Effector CD8-positive, alpha-beta T cell (primary cell): ENCODE measurements at regions not wholly inside any gene's neighbourhood (a gene's known extent, or its start where the extent isn't known, plus 50 kb on each side); places are given as distances from the start of the nearest gene placed in this dataset.
"Not testable (repeated sequence)": the region's sequence is repeated elsewhere in the genome, so short reads cannot be mapped to it uniquely, and the experiment has no call there.

Source experiments
- DNase-seq: peaks from one replicate; lab custom pipeline; 2025; lab: John Stamatoyannopoulos, UW

DNA sequence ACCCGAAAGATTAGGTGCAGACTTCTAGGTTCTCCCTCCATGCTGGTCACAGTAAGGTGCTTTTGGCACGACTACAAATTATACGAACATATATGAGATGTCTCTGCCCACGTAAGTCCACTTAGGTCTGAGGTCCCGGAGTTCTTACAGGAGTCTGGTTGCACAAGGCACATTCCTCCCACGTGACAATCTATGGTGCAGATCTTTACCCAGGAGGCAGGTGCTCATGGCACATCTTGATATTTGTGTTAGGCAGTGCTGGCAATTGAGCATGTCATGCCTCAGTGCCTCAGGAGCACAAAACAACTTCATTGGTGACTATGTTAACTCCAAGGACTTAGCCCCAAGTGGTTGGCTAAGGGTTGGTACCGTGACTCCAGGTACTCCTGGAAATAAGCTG lies 92.0 kb upstream of the AMN1 start:
- no peak for DNase-seq

DNA sequence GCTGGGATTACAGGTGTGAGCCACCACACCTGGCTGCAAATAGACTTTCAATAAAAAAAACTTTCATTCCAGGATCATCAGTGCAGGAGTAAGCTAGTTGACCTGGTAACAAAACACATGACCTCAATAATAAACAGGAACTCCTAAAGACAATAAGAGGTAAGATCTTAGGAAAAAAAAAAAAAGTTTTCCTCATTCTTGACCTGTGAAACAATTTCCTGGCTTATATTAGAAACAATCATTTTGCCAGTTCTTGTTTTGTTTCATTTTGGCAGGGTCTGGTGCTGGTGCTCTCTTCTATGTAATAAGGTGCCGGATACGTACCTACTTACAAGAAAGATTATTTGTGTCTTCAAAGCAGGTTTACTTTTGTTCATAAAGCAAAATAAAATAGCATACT lies 90.6 kb upstream of the AMN1 start:
- no peak for DNase-seq

DNA sequence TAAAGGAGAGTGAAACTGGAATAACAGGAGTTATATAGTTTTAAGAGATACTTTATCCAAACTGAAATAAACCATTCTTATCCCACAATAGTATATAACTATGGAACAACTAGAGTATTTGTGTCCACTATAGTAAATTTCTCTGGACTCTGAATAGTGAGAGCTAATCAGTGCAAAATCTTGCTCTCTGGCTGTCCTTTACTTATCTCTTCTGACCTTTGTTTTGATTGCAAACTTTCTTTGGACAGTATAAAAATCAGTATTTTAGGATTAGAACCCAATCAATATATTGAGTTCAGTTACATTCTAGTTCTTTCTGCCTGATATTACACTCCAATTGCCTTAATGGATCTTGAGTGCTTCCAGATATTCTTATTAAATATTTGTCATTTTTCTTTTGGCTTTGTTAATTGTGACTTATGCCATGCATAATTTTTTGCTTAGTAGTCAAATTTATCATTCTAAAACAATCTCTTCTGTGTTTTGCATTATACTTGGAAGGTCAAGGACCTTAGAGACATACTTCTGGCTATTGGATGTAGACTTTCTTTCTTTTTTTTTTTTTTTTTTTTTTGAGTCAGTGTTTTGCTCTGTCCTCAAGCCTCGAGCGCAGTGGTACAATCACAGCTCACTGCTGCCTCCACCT lies 89.9 kb upstream of the AMN1 start:
- DNase-seq, result no peak

DNA sequence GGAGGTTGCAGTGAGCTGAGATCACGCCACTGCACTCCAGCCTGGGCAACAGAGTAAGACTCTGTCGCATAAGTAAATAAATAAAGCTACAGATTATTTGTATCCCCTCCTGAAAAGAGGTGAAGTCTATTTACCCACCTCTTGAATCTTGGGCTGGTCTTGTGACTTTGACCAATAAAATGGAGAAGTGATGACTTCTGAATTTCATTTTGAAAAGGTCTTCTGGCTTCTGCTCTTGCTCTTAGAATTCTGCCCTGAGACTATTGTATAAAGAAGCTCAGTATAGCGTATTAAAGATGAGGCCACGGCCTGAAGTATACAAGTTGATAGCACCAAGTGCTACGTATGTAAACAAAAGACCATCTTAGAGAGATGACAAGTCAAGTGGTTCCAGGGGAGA lies 88.3 kb upstream of the AMN1 start:
- DNase-seq, result no peak

DNA sequence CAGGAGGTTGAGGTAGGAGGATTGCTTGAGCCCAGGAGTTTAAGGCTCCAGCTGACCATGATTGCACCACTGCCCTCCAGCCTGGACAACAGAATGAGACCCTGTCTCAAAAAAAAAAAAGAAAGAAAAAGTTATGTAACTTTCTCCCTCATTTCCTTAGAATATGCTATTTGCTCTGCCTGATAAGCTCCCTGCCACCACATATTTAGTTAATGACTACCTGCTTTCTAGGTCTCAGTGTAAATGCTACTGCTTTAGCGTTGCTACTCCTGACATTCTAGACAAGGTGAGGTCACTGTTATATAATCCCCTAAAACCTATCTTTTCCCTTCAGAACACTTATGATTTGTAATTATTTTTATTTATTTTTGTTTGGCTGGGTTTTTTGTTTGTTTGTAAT lies 86.3 kb upstream of the AMN1 start:
- no peak for DNase-seq

DNA sequence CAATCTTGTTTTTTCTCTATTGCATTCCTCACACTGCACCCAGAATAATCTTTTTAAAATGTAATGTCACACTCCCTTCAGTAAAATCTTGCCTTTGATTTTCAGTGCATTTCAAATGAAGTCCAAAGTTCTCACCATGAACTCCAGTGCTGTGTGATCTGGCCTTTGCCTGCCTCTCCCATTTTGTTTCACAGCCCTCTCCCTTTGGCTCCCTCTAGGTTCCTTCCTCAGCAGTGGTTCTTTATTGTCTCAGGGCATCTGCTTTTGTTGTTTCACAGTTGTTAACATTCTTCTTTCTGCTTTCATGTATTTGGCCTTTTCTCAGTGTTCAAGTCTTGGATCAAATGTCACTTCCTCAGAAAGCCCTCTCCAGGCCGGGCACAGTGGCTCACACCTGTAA lies 84.5 kb upstream of the AMN1 start:
- DNase-seq, result no peak

DNA sequence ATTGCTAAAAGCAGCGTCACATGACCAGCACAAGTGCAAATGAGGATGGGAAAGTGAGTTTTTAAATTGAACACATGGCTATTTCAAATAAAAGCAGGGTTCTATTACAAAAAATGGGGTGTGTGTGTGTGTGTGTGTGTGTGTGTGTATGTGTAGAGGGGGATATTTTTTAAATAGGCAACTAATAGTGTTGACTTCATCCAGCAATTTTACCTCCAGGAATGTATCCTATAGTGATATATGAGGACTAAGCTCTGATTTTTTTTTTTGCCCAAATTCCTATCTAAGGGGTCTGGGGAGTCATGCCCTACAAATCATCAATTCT lies 78.9 kb upstream of the AMN1 start:
- no peak for DNase-seq

DNA sequence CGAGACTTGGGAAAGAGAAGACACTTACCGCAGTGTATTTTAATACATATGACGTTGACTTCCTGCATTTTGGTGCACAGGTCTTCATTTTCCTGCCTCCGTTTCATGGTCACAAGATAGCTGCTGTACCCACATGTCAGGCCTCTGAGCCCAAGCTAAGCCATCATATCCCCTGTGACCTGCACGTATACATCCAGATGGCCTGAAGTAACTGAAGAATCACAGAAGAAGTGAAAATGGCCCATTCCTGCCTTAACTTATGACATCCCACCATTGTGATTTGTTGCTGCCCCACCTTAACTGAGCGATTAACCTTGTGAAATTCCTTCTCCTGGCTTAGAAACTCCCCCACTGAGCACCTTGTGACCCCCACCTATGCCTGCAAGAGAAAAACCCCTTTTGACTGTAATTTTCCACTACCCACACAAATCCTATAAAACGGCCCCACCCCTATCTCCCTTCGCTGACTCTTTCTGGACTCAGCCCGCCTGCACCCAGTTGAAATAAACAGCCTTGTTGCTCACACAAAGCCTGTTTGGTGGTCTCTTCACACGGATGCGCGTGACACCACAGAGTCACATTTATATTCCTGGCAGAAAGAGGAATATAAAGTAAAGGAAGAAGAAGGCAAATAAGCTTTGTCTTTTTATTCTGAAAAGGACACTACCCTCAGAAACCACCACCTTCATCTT lies 78.4 kb upstream of the AMN1 start:
- not testable (repeated sequence) for DNase-seq

DNA sequence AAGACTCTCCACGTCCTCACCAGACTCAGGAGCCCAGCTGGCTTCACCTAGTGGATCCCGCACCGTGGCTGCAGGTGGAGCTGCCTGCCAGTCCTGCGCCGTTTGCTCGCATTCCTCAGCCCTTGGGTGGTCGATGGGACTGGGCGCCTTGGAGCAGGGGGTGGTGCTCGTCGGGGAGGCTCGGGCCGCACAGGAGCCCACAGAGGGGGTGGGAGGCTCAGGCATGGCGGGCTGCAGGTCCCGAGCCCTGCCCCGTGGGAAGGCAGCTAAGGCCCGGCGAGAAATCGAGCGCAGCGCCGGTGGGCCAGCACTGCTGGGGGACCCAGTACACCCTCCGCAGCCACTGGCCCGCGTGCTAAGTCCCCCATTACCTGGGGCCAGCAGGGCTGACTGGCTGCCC lies 76.9 kb upstream of the AMN1 start:
- not testable (repeated sequence) for DNase-seq

DNA sequence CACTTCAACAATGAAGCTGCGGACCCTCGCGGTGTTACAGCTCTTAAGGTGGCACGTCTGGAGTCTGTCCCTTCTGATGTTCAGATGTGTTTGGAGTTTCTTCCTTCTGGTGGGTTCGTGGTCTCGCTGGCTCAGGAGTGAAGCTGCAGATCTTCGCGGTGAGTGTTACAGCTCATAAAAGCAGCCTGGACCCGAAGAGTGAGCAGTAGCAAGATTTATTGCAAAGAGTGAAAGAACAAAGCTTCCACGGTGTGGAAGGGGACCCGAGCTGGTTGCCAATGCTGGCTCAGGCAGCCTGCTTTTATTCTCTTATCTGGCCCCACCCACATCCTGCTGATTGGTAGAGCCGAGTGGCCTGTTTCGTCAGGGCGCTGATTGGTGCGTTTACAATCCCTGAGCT lies 75.9 kb upstream of the AMN1 start:
- DNase-seq, result not testable (repeated sequence)

DNA sequence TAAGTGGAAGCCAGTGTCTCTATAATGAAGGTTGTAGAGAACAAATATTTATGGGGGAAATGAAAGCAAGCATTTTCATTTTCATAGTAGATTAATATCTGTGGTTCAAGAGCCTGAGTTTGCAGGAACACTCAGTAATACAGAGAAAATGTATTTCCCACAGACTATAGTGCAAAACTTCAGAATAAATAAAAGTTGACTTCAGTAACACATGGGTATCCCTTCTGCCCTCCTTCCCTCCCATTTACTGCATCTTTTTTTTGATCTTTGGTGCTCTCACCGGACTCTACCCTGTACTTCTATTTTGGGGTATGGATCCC lies 75.3 kb upstream of the AMN1 start:
- DNase-seq, result no peak

DNA sequence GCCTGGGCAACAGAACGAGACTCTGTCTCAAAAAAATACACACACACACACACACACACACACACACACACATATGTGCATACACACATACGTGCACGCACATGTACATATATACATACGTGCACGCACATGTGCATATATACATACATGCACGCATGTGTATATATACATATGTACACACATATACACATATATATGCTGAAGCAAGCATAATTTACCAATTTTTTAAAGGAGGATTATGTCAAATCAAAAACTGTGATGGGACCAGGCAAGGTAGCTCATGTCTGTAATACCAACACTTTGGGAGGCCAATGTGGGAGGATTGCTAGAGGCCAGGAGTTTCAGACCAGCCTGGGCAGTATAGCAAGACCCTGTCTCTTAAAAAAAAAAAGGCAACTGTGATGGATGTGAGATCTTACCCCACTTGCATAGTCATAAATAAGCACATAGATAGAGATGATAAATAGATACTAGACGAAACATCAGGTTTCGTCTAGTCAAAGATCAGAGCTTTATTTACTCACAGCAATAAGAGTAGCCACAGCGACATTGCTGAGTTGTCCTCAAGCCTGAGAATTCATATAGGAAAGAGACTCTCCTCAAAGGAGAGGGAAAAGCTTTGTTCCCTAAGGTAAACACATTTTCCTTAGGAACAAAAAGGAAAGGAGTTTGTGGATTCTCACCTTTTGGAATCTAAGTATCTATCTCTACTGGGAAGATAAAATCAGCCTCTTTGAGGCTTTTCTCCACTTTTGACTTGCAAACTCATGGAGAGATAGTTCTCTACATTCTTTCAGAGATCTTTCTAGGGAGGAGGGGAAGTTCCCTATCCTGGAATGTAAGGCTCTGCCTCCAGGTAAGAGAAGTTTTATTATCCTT lies 74.7 kb upstream of the AMN1 start:
- no peak for DNase-seq

DNA sequence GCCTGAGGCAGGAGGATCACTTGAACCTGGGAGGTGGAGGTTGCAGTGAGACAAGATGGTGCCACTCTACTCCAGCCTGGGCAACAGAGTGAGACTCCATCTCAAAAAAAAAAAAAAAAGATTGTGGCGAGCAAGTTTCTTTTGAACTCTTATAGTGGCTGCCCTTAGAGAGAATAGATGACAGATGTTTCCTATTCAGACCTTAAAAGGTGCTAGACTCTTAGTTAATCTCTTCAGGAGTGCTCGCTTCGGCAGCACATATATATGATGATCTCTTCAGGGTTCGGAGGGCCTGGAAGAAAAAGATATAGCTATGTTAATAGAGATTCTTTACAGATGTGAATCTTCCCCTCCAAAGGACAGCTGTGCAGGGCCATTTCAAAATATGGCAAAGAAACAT lies 73.1 kb upstream of the AMN1 start:
- DNase-seq, result no peak

DNA sequence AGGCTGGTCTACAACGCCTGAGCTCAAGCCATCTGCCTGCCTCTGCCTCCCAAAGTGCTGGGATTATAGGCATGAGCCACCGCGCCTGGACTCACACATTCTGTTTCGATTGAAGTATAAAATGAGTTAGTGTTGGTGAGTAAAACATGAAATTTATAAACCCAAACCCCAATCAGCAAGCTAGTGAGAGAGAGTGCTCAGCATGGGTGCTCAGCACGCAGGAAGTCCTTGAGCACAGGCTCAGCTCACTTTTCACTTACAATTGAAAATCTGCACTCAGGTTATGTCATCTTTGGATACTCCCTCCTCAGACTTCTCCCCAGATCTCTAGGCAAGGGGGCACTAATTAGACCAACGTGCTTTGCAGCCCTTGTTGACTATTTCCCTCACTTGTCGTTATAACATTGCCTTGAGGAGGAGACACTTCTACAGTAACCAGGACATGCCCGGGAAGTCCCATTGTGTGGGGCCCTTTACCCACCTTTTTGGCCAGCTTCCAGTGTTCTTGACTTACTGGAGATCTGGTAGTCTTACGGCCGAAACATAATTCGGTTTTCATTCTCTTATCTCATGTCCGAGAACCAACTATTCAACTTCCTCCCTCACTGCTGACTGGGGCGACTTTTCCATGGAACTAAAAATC lies 68.5 kb upstream of the AMN1 start:
- no peak for DNase-seq

DNA sequence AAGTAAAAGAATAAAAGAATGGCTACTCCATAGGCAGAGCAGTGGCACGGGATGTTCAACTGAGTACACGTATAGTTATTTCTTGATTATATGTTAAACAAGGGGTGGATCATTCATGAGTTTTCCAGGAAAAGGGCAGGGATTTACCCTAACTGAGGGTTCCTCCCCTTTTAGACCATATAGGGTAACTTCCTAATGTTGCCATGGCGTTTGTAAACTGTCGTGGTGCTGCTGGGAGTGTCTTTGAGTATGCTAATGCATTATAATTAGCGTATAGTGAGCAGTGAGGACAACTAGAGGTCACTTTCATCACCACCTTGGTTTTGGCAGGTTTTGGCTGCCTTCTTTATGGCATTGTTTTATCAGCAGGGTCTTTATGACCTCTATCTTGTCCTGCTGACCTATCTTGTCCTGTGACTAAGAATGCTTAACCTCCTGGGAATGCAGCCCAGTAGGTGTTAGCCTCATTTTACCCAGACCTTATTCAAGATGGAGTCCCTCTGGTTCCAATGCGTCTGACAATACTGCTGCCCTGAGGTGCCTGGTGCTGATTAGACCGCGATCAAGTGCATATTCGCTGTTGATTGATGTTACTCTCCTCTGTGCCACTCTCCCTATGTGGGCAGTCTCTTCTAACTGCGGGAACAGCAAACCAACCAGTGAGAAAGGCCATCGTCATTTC lies 67.6 kb upstream of the AMN1 start:
- no peak for DNase-seq

DNA sequence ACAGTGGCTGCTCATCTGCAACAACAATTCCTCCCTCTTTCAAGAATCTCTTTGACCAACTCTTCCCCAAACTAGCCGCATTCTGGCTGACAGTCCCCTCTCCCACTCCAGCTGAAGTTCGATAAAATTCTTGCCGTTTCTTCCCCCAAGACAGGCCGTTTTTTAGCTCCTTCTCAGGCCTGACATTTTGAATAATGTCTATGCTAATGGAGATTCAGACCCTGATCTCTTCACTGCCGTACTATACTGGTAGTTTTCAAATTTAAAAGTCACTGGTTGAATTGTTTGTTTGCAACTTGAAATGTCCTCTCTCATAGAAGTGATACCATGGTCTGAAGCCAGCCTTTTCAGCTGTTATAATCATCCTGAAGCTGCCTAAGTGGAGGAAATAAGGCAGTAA lies 65.9 kb upstream of the AMN1 start:
- no peak for DNase-seq

DNA sequence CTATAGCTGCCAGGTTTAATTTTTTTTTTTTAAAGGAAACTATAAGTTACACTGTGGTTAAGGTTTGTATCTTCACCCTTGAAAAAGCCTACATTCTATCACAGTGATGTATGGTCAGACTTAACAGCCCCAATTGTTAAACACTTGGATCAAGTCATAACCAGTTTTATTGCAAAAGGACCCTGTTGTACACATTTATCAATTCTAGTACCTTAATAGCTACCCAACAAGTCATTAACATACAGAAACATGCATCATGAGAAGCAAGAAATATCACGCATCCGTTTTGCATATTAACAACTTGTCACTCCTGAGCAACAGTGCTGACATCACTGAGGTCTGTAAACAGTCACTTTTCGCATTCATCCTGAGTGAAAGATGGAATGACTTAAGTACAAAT lies 62.4 kb upstream of the AMN1 start:
- DNase-seq, result not testable (repeated sequence)

DNA sequence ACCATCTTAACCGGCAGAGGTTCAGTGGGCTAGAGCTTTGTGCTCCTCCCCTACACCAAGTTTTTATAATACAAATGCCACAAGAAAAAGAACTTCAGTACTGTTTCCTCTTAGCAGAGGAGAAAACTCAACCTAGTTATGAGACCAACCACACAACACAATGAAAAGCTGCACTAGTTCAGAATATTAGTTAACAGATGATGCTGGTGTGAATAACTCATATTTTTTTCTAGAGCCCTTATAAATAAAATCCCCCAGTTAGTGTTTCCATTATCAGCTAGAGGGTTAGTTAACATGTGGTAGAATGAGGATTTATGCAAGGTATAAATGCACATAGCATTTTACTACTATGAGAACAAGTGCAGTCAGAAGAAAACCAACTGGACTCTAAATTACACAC lies 61.9 kb upstream of the AMN1 start:
- no peak for DNase-seq

DNA sequence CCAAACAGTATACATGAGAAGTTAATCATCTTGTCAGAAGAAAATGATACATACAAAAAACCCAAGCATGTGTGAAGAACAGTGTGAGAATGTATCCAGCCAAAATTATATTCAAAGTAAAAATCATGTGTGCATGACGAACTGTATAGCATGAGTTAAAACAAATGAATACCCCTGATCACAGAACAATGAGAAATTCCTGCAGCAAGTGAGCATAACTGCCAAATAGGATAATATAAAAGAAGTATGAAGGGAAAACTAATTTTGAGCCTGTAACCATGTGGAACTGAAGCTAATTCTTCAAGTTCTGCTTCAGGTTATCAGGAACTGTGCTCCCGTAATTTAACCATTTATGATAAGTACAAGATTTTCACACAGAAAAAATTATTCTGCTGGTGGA lies 56.5 kb upstream of the AMN1 start:
- no peak for DNase-seq

DNA sequence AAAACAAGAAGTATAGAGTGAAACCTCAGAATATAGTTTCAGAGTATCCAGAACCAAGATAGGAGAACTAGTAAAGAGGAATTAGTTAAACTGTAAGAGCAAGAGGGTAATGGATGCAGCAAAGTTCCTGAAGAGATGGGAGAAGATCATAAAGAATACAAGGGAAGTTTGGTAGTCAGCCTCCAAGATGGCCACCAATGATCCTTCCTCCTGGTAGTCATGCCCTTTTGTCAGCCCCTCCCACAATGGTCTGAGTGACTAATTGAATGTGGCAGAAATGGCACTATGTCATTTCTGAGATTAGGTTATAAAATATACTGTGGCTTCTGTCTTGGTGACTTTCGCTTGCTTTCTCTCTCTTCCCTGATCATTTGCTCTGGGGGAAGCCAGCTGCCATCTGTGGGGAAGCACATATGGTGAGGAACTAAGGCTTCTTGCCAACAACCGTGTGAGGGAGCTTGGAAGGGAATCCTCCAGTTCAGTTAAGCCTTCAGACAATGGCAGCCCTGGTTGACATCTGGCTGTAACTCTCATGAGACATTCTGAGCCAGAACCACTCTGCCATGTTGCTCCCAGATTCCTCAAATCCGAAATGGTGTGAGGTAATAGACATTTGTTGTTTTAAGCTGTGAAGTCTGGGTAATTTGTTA lies 55.3 kb upstream of the AMN1 start:
- DNase-seq, result no peak

DNA sequence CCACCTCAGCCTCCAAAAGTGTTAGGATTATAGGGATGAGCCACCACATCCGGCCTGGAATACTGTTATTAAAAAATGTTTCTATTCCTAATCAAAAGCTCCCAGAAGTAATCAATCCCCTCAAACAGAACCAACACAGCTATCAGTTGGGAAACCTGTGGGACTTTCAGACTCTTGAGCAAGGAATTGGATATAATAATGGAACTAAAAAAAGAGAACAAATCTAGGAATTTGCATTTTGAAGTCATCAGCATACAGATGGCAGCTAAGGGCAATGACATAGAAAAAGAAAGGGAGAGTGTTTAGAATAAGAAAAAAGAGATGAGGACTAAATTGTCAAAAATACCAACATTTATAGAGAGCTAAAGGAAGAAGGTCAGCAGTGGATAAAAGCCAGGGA lies 54.7 kb upstream of the AMN1 start:
- no peak for DNase-seq
